HG02970 (cell line): ENCODE measurements at regions not wholly inside any gene's neighbourhood (a gene's known extent, or its start where the extent isn't known, plus 50 kb on each side); places are given as distances from the start of the nearest gene placed in this dataset.
A peak's percentile ranks its signal among the peaks of the same experiment; 100 is the strongest.

Experiments used
- ATAC-seq: cut with Tn5 transposase; IDR thresholded peaks from one replicate; pipeline ENCODE4 v1.9.1; 2021; ENCODE audit warnings: mild to moderate bottlenecking, moderate library complexity, moderate number of reproducible peaks; ENCODE audit not compliant: unreplicated experiment, low FRiP score

DNA sequence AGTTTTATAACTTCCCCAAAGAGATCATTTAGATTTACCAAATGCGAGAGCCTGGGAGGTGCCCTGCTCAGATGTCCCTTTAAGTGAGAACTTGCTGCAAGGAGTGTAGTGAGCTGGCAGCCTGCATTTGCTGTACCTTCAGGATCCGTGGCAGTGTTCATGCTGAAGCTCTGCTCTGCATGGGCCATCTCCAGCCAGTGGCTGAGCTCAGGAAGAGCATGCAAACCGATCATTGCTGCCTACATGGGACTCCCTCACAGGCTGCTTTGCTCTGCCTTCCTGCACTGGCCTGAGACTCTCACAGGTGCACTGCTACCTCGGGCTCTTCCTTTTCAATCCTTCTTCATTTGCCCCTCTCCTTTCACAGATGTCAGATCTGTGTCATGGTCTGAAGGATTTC is 152.0 kb upstream of the SFRP2 start:
- no peak for ATAC-seq

DNA sequence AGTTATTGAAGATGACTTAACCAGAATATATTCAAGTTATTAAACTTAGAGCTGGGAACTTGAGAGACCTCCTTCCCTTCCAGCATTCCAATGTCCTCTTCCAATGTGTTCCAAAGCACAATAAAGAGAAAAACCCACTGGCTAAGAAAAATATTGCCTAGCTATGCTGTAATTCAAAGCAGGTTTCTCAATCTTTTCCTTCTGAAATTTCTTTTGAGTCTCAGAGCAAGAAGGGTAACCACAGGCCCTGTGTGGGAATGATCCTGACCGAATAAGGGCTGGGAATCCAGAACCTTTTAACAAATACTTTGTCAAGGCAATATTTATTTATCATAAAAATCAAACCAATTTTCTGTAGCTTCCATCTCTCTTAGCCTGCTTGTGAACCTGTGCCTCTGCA is 150.7 kb upstream of the SFRP2 start:
- ATAC-seq = no peak

DNA sequence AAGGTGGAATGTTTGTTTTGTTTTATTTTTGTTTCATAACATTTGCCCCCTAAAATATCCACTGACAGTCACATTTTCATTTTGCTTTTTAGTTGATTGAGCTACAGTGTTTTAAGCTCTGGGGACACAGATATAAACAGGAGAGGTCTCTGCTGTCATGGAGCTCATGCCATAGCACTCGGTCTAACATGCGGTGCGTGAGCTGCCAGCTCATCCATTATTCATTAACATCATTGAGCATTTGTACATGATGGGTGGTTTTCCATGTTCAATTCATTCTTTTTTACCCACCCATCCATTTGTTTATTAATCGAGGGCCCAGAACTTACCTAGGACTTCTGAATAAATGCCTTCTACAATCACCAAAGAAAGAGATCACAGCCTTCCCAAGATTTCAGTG is 150.1 kb upstream of the SFRP2 start:
- ATAC-seq = no peak

DNA sequence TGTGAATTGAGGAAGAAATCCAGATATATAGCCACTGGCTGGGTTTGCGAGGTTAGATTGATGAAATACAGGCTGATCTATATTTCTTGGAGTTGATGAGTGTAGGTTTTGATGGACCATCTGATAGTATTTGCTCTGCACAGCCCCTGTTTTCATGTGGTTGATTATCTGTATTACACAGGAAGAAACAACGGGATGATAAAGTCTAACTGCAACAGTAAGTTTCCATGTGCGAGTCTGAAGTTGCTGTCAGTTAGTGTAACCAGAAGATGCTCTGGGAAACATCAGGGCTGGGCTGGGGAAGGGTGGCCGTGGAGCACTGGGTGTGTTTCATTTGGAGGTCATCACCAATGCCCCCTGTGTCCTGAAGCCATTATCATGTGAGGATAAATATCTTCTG is 148.4 kb upstream of the SFRP2 start:
- no peak for ATAC-seq

DNA sequence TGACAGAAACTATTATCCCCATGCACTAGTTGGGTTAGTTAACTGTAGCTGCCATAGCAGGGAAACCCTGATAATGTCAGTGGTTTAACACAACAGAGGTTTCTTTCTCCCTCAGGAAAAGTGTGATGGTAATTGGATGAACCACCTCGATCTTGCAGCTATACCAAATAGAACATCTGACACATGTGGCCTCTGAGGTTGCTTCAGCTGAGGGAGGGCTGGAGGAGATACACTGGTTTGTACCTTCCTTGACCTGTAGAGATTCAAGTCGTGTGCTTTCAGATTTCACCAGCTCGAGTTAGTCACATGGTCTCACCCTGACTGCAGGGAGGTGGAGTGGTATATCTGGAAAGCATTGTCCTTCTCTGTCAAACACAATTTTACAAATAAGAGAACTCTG is 147.2 kb upstream of the SFRP2 start:
- no peak for ATAC-seq

DNA sequence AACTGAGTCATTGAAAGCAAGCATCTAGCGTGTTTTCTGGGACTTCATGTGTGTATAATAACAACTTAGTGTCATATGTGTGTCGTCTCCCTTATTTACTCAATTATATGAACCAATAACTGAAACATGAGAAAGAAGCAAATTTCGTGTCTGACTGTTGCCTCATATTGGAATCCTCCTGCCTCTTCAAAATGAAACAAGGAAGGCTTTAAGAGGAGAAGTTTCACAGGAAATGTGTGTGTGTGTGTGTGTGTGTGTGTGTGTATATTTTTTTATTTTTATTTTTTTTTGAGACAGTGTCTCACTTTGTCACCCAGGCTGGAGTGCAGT is 145.8 kb upstream of the SFRP2 start:
- no peak for ATAC-seq

DNA sequence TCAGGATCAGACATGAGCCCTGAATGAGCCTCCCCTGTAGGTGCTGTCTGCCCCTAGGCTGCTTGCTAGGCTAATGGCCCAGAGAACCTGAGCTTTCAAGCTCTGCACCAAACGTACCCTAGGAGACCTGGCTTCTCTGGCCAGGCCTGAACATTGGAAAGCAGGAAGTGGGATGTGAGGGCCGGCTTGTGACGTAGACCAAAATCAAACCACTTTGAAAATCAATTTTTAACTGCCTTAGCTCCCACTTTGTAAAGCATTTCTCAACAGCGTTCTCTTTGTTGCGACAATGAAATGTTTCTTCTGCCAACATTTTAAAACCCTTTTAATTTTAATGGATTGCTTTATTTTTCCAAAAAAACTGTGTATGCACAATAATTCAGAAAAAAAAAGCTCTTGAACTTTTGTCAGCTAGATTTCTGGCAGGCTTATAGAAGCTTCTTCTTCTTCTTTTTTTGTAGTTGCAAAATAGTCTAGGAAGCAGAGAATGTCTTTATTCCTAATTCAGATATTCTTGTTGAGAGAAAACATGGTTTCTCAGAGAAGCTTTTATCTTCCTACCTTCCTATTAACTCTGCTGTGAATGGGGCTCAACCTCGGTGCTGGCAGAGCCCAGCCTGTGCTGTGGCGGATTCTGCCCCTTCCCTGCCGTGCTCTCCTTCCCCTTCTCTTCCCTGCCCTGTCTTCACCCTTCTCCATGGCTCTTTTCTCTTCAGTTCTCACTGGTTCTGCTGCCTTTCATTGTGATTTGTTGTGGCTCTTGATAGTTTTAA is 145.2 kb upstream of the SFRP2 start:
- ATAC-seq = no peak

DNA sequence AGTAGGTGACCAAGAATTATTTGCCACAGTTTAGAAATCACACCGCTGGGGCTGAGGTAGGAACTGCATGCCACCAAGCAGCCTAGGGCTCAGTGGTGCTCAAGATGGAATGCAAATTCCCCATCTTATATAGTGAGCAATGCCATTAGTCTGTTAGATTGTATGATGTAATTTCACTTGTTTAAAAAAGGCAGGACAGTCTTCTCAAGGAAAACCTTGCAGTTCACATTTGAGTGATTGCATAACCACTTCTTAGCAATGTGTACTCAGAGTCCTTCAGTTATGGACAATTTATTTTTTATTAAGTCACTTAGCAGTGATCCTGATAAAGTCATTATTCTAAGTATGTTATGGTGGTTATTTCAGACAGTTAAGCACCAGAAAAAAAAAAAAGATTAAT is 142.9 kb upstream of the SFRP2 start:
- ATAC-seq = no peak

DNA sequence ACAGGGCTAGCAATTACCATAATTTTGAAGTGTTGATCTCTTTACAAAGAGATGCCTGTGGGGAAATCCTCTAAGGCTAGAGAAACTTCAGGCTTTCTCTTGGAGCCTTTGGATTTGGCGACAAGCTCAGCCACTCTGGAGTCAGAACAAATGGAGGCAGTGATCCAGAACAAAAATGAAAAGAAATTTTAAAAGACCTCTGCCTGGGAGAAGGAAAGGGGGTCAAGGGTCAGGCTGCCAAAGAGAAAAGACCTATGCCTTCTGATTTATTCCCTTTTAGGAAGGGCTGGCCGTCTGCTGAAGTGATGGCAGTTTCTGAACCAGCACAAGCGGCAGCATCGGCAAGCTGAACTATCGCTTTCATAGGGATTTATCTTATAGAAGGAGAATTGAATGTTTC is 140.8 kb upstream of the SFRP2 start:
- ATAC-seq = no peak

DNA sequence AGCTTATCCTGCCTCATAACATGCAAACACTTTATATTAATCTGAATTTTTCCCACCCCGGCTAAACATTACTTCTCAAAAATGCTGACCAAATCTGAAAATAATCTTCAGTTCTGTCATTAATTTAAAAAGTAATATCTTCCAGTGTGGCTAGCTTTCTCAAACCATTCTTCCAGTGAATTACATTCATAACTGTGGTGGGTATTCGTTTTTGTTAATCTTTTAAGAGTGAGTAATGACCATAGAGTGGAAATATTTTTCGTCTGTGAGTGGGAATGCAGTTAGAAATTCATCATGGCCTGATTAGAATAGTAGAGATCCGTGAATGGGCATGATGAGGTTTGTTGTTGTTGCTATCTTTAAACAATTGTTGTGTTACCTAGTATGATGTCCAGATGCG is 138.6 kb upstream of the SFRP2 start:
- ATAC-seq = no peak

DNA sequence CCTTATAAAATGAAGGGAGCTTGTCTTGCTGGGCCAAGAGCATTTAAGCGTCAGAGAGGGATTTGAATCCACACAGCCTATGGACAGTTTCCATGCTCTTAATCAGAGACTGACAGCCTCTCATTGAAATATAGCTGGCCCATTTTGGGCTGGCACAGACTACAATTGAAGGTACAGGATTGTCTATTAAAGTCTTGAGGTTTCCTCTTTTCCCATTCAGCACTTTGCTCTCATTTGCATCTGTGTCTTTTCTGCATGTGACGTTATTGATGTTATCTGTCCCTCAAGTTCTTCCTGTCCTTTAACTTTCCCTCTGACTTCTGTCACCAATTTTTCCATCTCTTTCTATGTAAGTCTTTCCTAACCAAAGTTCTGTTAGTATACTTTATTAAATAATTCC is 133.3 kb upstream of the SFRP2 start:
- ATAC-seq = no peak

DNA sequence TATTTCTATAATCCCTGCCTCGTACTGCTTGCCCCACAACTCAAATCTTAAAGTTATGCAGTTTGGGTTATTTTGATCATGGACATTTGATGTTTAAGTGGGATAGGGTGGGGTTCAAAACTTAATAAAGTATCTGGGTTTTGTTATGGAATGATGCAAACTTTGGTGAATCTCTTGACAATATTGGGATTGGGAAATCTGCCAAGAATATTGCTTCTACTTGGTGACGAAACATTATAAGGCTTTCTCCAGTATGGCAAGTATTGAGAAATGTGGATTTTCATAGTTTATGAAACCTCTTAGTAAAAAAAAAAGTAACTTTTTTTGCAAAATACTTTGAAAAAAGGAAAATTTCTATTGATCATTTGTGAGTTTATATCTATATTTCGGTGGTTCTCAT is 130.8 kb upstream of the SFRP2 start:
- no peak for ATAC-seq

DNA sequence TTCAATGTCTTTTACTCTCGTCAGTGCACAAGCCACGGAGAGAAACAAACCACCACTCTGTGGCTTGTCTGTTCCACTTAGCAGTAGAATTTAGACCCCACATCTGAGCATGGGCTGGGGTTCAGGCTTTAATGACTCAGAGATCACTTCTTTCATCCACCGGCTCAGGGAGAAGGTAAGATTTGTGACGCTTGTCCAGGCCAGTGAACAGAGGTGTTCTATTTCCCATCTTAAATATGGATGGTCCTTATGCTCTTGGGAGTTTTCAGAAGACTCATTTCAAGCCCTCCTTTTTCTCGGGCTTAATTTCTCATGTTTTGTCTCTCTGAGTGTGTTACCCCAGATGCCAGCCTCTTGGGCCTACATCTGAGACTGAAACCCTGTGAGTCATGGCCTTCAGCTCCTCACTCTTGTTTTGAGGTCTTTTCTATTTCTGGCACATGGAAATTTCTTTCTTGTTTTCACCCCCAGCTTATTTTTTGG is 127.4 kb upstream of the SFRP2 start:
- peak; percentile 85 for ATAC-seq

DNA sequence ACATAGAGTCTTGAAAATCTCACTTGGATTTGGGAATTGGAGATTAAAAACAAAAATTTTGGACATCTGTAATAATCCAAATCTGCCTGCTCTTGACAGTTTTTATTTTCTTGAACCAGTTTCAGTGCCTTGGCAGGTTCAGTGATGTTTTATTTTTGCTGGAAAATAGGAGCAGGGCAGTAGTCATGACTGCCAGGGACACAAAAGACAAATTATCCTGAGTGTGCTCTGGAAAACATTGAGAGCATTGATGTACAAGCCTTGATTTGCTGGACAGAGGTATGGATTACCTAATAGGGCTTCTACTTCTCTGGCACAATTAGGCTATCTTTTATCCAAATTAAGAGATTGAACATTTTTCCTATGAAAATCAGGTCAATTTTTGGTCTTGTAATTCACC is 123.4 kb upstream of the SFRP2 start:
- no peak for ATAC-seq

DNA sequence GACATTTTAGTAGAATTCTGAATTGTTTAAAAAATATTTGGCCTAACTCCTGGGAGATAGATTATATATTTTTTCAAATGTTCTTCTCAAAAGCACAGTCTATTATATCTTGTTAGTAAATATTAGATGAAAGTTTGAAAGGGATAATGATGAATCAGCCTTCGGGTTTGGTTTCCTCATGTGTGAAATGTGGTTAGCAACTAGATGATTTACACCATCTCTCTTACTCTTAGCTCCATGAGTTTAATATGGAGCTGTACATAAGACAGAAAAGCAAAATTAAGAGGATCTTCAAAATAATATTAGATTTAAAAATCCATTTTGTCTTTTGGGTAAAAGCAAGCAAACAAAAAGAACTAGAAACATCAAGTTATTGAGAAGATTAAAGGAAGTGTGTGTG is 120.8 kb upstream of the SFRP2 start:
- no peak for ATAC-seq

DNA sequence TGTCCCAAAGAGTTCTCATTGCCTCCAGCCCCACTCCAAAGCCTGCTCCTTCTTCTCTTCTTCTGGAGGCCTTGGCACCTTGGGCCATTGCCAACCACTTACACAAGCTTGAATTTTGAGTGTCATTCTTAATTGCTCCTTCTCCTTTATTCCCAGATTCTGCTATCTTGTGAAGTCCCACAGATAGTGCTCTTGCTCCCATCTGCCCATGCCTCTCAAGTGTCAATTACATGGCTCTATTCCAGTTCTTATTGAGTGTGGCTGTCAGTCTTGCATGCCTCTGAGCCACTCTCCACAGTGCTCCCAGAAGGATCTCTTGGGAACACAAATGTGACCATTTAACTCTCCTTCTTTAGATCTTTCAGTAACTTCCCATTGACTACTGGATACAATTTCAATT is 117.3 kb upstream of the SFRP2 start:
- ATAC-seq = no peak

DNA sequence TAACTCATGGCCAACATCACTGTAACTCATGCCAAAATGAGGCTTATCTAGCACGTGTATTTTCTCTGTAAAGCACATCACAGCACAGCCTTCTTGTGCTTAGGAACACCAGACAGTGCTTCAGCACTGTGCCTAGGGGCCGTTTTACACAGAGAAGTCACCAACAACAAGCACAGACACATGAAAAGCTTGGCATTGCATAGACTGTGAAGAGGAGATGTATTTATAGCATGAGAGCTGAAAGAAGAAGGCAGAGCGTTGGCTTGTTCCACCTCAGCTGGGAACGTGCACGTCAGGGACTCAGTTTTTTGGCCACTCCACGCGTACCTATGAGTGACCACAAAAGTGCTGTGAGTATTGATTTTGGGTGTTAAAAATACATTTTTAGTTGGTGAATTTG is 116.3 kb upstream of the SFRP2 start:
- no peak for ATAC-seq

DNA sequence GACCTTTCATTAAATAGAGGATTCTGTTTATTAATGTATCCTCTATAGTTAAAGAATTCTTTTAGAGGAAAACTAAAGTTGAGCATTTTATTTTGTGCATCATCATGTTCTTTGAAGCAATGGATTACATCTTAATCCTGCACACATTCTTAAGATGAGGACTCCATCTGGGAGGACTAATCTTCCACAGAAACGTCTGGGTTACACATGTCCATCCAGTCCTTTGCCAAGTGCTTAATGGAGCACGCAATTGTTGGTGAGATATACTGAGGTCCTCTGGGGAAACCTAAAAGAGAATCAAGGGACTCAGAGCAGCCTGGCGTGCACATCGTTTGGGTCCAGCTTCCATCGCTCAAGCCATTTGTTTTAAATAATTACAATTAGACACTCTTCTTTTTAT is 115.1 kb upstream of the SFRP2 start:
- no peak for ATAC-seq

DNA sequence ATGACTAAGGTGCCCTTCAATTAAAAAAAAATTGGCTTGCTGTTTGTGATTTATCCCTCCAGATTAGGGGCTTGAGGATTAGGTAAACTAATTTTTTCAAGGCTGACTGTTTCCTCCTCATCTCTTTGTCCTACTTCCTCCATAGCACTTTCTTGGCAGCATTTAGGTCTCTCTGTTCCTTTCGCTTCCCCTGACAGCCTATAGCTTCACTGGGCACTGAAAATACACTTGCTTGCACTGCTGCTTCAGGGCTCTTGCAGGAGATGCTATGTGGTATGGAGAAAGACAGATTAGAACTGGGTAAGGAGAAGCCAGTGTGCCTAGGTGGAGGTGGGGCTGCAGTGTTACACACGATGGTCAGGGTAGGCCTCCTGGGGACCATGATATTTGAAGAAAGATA is 112.3 kb upstream of the SFRP2 start:
- ATAC-seq = no peak

DNA sequence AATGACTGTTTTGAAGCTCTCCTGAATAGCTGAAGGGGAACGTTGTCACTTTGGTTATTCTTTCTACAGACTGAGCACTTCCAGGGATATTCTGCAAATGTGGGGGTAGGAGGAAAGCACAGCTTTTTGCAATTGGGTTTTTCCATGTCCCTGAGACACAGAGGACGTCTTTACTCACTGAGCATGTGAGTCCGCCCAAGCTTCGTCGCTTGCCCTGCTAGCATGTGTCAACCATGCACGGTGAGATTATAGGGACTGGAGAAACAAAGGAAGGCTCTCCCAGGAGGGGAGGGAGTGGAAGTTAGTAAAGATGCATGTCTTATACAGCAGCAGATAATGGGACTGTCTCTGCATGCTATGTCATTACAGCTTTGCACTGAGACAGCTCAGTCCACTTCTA is 111.5 kb upstream of the SFRP2 start:
- no peak for ATAC-seq

DNA sequence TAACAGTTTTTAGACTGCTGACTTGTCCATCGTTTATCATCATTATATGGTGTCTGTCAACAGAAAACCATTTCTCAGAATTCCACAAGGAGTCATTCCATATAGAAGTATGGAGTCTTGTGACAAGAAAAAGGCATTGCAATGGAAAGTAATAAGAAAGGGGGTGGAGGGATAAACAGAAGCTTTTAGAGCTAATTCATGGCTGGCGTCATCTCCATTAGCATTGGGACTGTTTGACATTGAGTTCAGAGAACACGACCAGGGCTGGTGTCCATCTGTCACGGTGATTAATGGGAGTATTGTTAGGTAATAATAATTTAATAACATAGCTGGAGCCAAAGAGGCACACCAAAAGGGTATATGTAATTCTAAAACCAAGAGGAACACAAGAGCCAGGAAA is 101.9 kb upstream of the SFRP2 start:
- ATAC-seq = no peak

DNA sequence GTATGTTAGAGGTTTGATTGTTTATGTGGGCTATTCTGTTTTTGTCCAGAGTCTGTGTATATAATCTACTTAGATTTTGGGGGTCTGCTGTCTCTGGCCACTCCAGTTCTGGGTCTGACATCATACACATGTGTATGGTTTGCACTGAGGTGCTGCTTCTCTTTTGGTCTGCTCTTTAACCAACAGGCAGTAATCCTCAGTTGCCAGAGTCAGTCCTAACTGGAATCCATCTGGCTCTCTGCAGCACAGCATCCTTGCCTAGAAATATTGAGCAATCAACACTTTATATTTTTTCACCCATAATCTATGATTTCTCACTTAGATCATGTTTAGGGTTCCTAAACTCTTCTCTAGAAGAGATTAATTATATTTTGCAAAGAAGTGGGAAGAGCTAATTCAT is 98.3 kb upstream of the SFRP2 start:
- ATAC-seq = no peak

DNA sequence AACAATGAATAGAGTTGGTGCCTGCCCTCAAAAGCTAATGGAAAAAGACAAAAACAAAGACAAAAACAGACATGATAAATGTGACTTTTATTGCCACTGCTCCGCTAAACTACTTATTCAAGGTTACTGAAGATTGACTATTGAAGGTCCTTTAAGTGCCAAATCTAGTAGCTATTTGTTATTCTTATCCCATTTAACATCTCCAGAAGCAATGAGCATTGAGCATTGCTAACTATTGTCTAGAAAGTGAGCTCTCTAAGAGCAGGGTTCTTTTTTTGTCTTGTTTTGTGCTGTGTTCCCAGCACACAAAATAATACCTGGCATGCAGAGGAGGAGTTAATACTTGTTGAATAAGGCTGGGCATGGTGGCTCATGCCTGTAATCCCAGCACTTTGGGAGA is 95.4 kb upstream of the SFRP2 start:
- ATAC-seq = no peak
